Activated CD8-positive, alpha-beta T cell treated with anti-CD3 and anti-CD28 coated beads, Interleukin-2, amount 10 ng/mL, durations not matched to agents 7 days and 5 days (primary cell): ENCODE measurements at regions not wholly inside any gene's neighbourhood (a gene's known extent, or its start where the extent isn't known, plus 50 kb on each side); places are given as distances from the start of the nearest gene placed in this dataset.
"Not testable (repeated sequence)": the region's sequence is repeated elsewhere in the genome, so short reads cannot be mapped to it uniquely, and the experiment has no call there.

Source experiments
- ATAC-seq: fragments of 150-1000 bp; cut with Tn5 transposase; one replicate; pipeline ENCODE4 v1.10.0; 2021; ENCODE audit warnings: moderate library complexity
- CTCF ChIA-PET: fragments of 350-600 bp; sonication (Branson Sonifier 250); formaldehyde crosslinking; loops from one replicate; lab custom pipeline; 2021; ENCODE audit warnings: antibody characterized with exemption; lab: Charles Lee
- POLR2A ChIA-PET: fragments of 350-600 bp; sonication (Branson Sonifier 250); formaldehyde crosslinking; loops from one replicate; lab custom pipeline; 2021; ENCODE audit warnings: antibody characterized with exemption; lab: Charles Lee
- DNase-seq: peaks from one replicate; pipeline ENCODE4 v3.0.0-alpha.2; 2020
- H3K27ac Mint-ChIP-seq: one replicate; pipeline ENCODE4 v1.8.0; 2021; ENCODE audit warnings: mild to moderate bottlenecking, mixed read lengths
- H3K27me3 Mint-ChIP-seq: one replicate; pipeline ENCODE4 v1.8.0; 2021; ENCODE audit warnings: low read depth, mixed read lengths
- H3K36me3 Mint-ChIP-seq: one replicate; pipeline ENCODE4 v1.8.0; 2021; ENCODE audit warnings: low read depth, mixed read lengths
- H3K4me1 Mint-ChIP-seq: one replicate; pipeline ENCODE4 v1.8.0; 2021; ENCODE audit warnings: low read depth, mixed read lengths
- H3K4me3 Mint-ChIP-seq: one replicate; pipeline ENCODE4 v1.8.0; 2021; ENCODE audit warnings: mild to moderate bottlenecking, mixed read lengths
- H3K9me3 Mint-ChIP-seq: one replicate; pipeline ENCODE4 v1.8.0; 2022; ENCODE audit warnings: mixed read lengths; ENCODE audit not compliant: insufficient read depth

DNA sequence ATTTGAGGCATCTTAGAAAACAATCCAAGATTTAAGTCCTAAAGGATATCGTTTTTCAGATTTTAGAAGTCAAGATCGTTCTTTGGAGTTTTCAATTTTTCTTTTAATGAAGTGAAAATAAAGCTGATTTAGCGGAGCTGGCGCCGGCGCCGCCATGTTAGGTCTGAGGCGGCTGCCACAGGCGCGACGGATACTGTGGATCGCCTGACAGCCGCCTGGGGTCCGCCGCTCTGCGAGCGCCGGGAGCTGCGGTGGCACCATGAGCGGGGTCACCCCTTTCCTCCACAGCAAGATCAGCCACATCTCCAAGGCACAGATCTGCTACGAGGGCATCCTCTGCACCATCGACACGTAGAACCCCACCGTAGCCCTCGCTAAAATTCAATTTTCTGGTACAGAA is 247.2 kb downstream of the GJA1 start:
- no peaks in the 10 kb centered on the region for H3K4me1 Mint-ChIP-seq
- H3K36me3 Mint-ChIP-seq = no peaks in the 10 kb centered on the region
- H3K9me3 Mint-ChIP-seq = no peaks in the 10 kb centered on the region
- CTCF ChIA-PET = no interaction called here
- POLR2A ChIA-PET = no interaction called here
- H3K27me3 Mint-ChIP-seq = no peaks in the 10 kb centered on the region
- H3K27ac Mint-ChIP-seq = no peak overlapping the region
- ATAC-seq = no peak
- no peak for DNase-seq
- H3K4me3 Mint-ChIP-seq = no peak overlapping the region

GRCh38 chr6:121685806-121686205 is 250.4 kb downstream of the GJA1 start:
- H3K4me1 Mint-ChIP-seq, CTCF ChIA-PET, H3K36me3 Mint-ChIP-seq, H3K27ac Mint-ChIP-seq, POLR2A ChIA-PET, H3K9me3 Mint-ChIP-seq, ATAC-seq, DNase-seq, H3K4me3 Mint-ChIP-seq, H3K27me3 Mint-ChIP-seq: not testable (repeated sequence)

- ATAC-seq = no peak
- no peak overlapping the region for H3K4me3 Mint-ChIP-seq
- no peak overlapping the region for H3K27ac Mint-ChIP-seq
- no peaks in the 10 kb centered on the region for H3K27me3 Mint-ChIP-seq
- H3K4me1 Mint-ChIP-seq = peaks cover 4% of the 10 kb centered on the region
- ChIA-PET CTCF (no interaction called here), POLR2A (no interaction called here)
- no peak for DNase-seq
- no peaks in the 10 kb centered on the region for H3K9me3 Mint-ChIP-seq
- H3K36me3 Mint-ChIP-seq = no peaks in the 10 kb centered on the region
Observed at GRCh38 chr6:121686611-121687023, 251.2 kb downstream of the GJA1 start.

DNA sequence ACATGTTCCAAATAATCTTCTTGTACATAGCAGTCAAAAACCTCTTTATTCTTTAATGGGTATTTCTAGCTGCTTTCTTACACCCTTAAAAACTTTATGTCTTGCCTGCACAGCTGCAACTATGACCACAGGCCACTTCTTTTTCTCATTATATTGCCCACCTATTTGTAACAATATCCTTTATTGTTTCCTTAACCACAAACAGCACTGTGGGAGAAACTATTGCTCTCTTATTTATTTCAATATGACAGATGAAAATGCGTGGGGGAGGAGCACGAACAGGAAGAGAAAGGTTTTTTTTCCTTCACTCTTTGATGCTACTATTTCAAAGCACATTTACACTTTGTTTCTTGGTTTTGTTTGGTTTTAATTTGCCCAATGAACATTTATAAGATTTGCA is 253.5 kb downstream of the GJA1 start:
- Mint-ChIP-seq H3K27me3 (no peaks in the 10 kb centered on the region), H3K27ac (no peak overlapping the region), H3K4me3 (no peak overlapping the region), H3K9me3 (no peaks in the 10 kb centered on the region), H3K4me1 (peaks cover 4% of the 10 kb centered on the region), H3K36me3 (no peaks in the 10 kb centered on the region)
- no peak for DNase-seq
- ChIA-PET POLR2A (no interaction called here), CTCF (no interaction called here)
- no peak for ATAC-seq

DNA sequence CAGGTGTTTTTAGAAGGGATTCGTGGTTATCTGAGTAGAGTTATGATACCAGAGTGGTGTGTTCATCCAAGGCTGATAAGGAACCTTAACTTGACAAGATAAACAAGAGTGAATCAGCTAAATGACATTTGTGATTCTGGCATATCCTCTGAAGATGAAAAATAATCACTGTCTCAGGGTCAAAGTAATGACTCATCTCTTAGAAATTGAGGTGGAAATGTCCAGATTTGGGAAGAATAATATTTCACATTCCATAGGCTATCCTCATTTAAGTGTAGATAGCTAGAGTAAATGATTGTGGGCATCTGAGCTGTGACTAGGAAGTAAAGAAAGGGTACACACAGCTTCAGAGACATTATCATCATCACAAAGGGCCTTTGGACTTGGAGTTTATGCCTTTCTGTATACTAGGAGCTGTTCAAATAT is 255.7 kb downstream of the GJA1 start:
- no peaks in the 10 kb centered on the region for H3K36me3 Mint-ChIP-seq

GRCh38 chr6:121694389-121694788 is 258.9 kb downstream of the GJA1 start:
- POLR2A ChIA-PET = no interaction called here
- no peak for DNase-seq
- H3K4me3 Mint-ChIP-seq = no peak overlapping the region
- H3K4me1 Mint-ChIP-seq = peaks cover 1% of the 10 kb centered on the region
- CTCF ChIA-PET = no interaction called here
- no peaks in the 10 kb centered on the region for H3K36me3 Mint-ChIP-seq
- ATAC-seq = no peak
- no peaks in the 10 kb centered on the region for H3K27me3 Mint-ChIP-seq
- no peak overlapping the region for H3K27ac Mint-ChIP-seq
- H3K9me3 Mint-ChIP-seq = no peaks in the 10 kb centered on the region

More for the DNA sequence above, 255.7 kb downstream of the GJA1 start:
- ChIA-PET CTCF (no interaction called here), POLR2A (no interaction called here)
- ATAC-seq = no peak
- H3K9me3 Mint-ChIP-seq = no peaks in the 10 kb centered on the region
- no peak overlapping the region for H3K27ac Mint-ChIP-seq
- DNase-seq = no peak
- H3K27me3 Mint-ChIP-seq = no peaks in the 10 kb centered on the region
- H3K4me1 Mint-ChIP-seq = peaks cover 4% of the 10 kb centered on the region
- H3K4me3 Mint-ChIP-seq = no peak overlapping the region

- ChIA-PET CTCF (no interaction called here), POLR2A (no interaction called here)
- H3K27me3 Mint-ChIP-seq = no peaks in the 10 kb centered on the region
- H3K4me3 Mint-ChIP-seq = no peak overlapping the region
- ATAC-seq (no peak), DNase-seq (no peak)
- H3K36me3 Mint-ChIP-seq = no peaks in the 10 kb centered on the region
- H3K9me3 Mint-ChIP-seq = no peaks in the 10 kb centered on the region
- H3K27ac Mint-ChIP-seq = no peak overlapping the region
- no peaks in the 10 kb centered on the region for H3K4me1 Mint-ChIP-seq
Observed at GRCh38 chr6:121694801-121695251, 259.4 kb downstream of the GJA1 start.

GRCh38 chr6:121695329-121695728 is 259.9 kb downstream of the GJA1 start:
- no peaks in the 10 kb centered on the region for H3K9me3 Mint-ChIP-seq
- no peaks in the 10 kb centered on the region for H3K4me1 Mint-ChIP-seq
- no peak overlapping the region for H3K27ac Mint-ChIP-seq
- no peak for ATAC-seq
- no peak overlapping the region for H3K4me3 Mint-ChIP-seq
- POLR2A ChIA-PET = no interaction called here
- no peak for DNase-seq
- H3K36me3 Mint-ChIP-seq = no peaks in the 10 kb centered on the region
- H3K27me3 Mint-ChIP-seq = no peaks in the 10 kb centered on the region
- CTCF ChIA-PET = no interaction called here

DNA sequence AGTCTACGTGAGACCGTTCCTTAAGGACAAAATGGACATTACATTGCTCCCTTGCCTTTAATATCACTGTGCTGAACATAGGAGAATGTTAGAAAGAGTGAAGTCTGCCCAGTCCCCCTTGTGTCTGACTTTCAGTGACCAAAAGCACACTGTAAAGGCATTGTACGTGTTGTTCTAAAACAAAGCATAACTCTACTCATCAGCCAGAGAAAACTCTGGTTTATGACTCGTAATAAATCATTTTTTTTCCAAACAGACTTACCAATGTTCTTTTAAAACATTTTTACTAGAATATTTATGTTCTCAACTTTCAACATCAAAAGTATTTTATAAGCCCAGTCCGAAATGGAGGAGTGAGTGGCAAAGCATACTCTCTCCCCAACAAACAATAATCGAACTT is 262.5 kb downstream of the GJA1 start:
- no peak for ATAC-seq
- Mint-ChIP-seq H3K27me3 (no peaks in the 10 kb centered on the region), H3K36me3 (no peaks in the 10 kb centered on the region), H3K4me3 (no peak overlapping the region), H3K4me1 (no peaks in the 10 kb centered on the region), H3K27ac (no peak overlapping the region), H3K9me3 (peaks cover 3% of the 10 kb centered on the region)
- CTCF ChIA-PET = no interaction called here
- POLR2A ChIA-PET = no interaction called here
- DNase-seq = no peak

DNA sequence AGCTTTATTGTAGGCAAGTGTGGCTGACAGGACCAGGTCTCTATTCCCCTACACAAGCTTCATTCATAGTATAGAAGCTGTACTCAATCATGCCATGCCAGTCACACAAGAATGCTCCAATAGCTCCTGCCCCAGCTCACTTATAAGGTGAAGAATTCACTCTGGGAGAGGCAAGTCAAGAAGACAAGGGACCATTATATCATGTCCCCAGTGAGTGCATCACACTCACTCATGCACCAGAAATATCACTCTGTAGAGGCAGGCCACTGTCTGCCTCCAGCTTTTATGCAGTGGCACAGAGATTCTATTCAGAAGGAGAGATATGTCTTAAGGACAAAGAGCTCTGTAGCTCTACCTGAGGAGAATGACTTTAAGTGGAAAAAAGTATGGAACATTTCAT is 263.2 kb downstream of the GJA1 start:
- CTCF ChIA-PET = no interaction called here
- Mint-ChIP-seq H3K27ac (no peak overlapping the region), H3K36me3 (no peaks in the 10 kb centered on the region), H3K27me3 (no peaks in the 10 kb centered on the region), H3K4me3 (no peak overlapping the region), H3K4me1 (no peaks in the 10 kb centered on the region), H3K9me3 (peaks cover 3% of the 10 kb centered on the region)
- DNase-seq (no peak), ATAC-seq (no peak)
- POLR2A ChIA-PET = no interaction called here

DNA sequence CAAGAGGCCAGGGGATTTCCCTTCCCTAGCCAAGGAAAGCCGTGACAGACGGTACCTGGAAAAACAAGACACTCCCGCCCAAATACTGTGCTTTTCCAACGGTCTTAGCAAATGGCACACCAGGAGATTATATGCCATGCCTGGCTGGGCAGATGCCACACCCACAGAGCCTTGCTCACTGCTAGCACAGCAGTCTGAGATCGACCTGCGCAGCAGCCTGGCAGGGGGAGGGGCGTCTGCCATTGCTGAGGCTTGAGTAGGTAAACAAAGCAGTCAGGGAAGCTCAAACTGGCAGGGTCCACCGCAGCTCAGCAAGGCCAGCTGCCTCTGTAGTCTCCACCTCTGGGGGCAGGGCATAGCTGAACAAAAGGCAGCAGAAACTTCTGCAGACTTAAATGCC is 267.7 kb downstream of the GJA1 start:
- H3K36me3 Mint-ChIP-seq, DNase-seq, H3K4me1 Mint-ChIP-seq, H3K4me3 Mint-ChIP-seq, H3K27me3 Mint-ChIP-seq, CTCF ChIA-PET, H3K9me3 Mint-ChIP-seq, H3K27ac Mint-ChIP-seq, ATAC-seq: not testable (repeated sequence)
- POLR2A ChIA-PET = interaction anchor here (0.7 kb wide), 1 partner anchor 27 kb away, joined by 3 read pairs; no protein-coding TSS in a partner anchor

DNA sequence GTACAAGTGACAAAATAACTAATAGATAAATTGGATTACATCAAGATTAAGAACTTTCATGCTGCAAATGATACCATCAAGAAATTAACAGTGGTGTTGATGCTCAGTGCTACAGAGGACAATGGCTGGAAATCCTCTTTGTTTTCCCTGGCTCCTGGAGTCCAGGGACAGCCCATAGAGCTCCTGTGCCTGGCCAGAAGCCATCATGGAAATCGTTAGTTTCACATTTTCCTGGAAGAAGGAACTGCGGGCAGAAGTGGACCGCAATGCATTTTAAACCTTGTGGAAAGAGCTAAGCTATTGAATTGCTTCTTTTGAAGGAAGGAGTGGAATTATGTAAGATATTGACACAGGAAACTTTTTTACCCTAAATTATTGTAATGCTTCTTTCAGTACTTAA is 276.0 kb downstream of the GJA1 start:
- ChIA-PET CTCF (no interaction called here), POLR2A (no interaction called here)
- Mint-ChIP-seq H3K4me1 (no peaks in the 10 kb centered on the region), H3K36me3 (no peaks in the 10 kb centered on the region), H3K27ac (no peak overlapping the region), H3K4me3 (no peak overlapping the region), H3K27me3 (no peaks in the 10 kb centered on the region), H3K9me3 (no peaks in the 10 kb centered on the region)
- no peak for DNase-seq
- ATAC-seq = no peak

DNA sequence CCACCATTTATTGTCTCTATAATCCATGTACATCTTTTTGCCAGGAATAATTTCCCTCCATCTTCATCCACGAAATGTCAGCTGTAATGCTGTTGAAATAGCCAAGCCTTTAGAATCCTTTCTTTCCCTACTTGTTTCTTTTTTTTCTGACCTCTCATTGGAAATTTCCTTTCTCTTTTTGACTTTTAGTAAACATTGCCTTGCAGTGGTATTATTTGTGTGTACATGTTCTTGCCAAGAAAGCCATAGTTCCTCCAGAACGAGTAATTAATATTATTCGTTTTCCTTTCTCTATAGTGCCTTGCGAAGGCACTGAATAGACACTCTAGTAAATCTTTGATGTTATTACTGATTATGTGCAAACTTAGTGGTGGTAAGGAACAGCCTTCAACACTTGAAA is 282.2 kb downstream of the GJA1 start:
- no peak overlapping the region for H3K4me3 Mint-ChIP-seq
- ChIA-PET CTCF (no interaction called here), POLR2A (no interaction called here)
- no peaks in the 10 kb centered on the region for H3K27me3 Mint-ChIP-seq
- H3K36me3 Mint-ChIP-seq = no peaks in the 10 kb centered on the region
- DNase-seq (no peak), ATAC-seq (no peak)
- H3K9me3 Mint-ChIP-seq = no peaks in the 10 kb centered on the region
- no peaks in the 10 kb centered on the region for H3K4me1 Mint-ChIP-seq
- no peak overlapping the region for H3K27ac Mint-ChIP-seq
